GM23338 (cell line): ENCODE measurements at regions not wholly inside any gene's neighbourhood (a gene's known extent, or its start where the extent isn't known, plus 50 kb on each side); places are given as distances from the start of the nearest gene placed in this dataset.

Experiments used
- CREB1 ChIP-seq: fragments of 250-450 bp; sonication (Bioruptor Pico); IDR thresholded peaks from 2 replicates; pipeline ENCODE4 v1.5.0; 2020; ENCODE audit warnings: low read depth, mild to moderate bottlenecking, moderate library complexity
- ETS1 ChIP-seq: IDR thresholded peaks from 2 replicates; pipeline ENCODE4 v1.6.1; 2016; ENCODE audit warnings: antibody characterized with exemption
- EZH2 ChIP-seq: fragments of 200-600 bp; sonication (generic); IDR thresholded peaks from one replicate; pipeline ENCODE4 v1.8.0; 2017; ENCODE audit warnings: antibody characterized with exemption, mild to moderate bottlenecking, low read depth; ENCODE audit not compliant: unreplicated experiment
- EZH2phosphoT487 ChIP-seq: fragments of 200-600 bp; sonication (generic); IDR thresholded peaks from one replicate; pipeline ENCODE4 v1.8.1; 2018; ENCODE audit warnings: antibody characterized with exemption; ENCODE audit not compliant: unreplicated experiment
- JUNB ChIP-seq: IDR thresholded peaks from one replicate; pipeline ENCODE4 v1.6.1; 2016; ENCODE audit warnings: antibody characterized with exemption; ENCODE audit not compliant: unreplicated experiment
- NANOG ChIP-seq: IDR thresholded peaks from 2 replicates; pipeline ENCODE4 v1.6.1; 2016; ENCODE audit warnings: antibody characterized with exemption, borderline replicate concordance
- POLR2AphosphoS5 ChIP-seq: IDR thresholded peaks from 2 replicates; pipeline ENCODE4 v1.6.1; 2016; ENCODE audit warnings: antibody characterized with exemption, low read depth
- STAT1 ChIP-seq: IDR thresholded peaks from one replicate; pipeline ENCODE4 v1.6.1; 2016; ENCODE audit warnings: antibody characterized with exemption; ENCODE audit not compliant: unreplicated experiment
- ZNF114 ChIP-seq: fragments of 250-450 bp; sonication (Bioruptor Pico); IDR thresholded peaks from 2 replicates; pipeline ENCODE4 v1.5.0; 2020; ENCODE audit warnings: mild to moderate bottlenecking, moderate library complexity
- ZNF331 ChIP-seq: fragments of 250-450 bp; sonication (Bioruptor Pico); IDR thresholded peaks from 2 replicates; pipeline ENCODE4 v1.5.0; 2020; ENCODE audit warnings: low read depth, mild to moderate bottlenecking, moderate library complexity
- ZNF462 ChIP-seq: fragments of 250-450 bp; sonication (Bioruptor Pico); IDR thresholded peaks from 2 replicates; pipeline ENCODE4 v1.5.0; 2020; ENCODE audit warnings: mild to moderate bottlenecking, moderate library complexity
- TF ChIP-seq, protein P1 (sequence below), 2 experiments: fragments of 200-600 bp in 1 of 2; sonication (generic) in 1 of 2; conservative IDR thresholded peaks; 2 replicates each; pipeline versions ENCODE4 v1.5.1 to v1.6.1; 2016 to 2017; ENCODE audit warnings: antibody characterized with exemption in 2 of 2, low read depth in 2 of 2, mild to moderate bottlenecking in 2 of 2, moderate library complexity in 1 of 2
- TF ChIP-seq, protein P2 (sequence below): IDR thresholded peaks from one replicate; pipeline ENCODE4 v1.6.1; 2018; ENCODE audit warnings: antibody characterized with exemption; ENCODE audit not compliant: unreplicated experiment

DNA sequence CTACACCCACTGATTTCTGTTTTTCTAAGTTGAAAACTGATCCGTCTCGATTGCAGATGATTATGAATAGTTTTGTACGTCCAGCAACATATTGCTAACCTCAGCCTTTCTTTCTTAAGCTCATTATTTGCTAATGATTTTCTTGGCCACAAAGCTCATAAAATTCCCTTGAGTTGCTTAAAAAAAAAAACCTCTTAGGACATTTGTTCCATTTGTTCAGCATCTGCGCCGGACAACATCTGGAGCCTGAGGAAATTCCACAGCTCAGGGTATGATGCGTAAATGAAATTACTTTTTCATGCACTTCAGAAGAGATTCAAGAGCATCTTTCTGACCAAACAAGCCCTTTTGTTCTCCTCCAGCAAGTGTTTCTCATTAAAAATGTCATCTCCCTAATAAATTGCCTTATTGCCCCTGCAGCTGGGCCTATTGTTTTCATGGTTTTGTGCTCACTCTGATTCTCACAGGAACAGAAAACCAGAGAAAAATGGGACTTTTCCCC is 249.1 kb upstream of the MCTP2 start:
- TF ChIP-seq POLR2AphosphoS5, result no peak
- TF ChIP-seq, protein P1, sequence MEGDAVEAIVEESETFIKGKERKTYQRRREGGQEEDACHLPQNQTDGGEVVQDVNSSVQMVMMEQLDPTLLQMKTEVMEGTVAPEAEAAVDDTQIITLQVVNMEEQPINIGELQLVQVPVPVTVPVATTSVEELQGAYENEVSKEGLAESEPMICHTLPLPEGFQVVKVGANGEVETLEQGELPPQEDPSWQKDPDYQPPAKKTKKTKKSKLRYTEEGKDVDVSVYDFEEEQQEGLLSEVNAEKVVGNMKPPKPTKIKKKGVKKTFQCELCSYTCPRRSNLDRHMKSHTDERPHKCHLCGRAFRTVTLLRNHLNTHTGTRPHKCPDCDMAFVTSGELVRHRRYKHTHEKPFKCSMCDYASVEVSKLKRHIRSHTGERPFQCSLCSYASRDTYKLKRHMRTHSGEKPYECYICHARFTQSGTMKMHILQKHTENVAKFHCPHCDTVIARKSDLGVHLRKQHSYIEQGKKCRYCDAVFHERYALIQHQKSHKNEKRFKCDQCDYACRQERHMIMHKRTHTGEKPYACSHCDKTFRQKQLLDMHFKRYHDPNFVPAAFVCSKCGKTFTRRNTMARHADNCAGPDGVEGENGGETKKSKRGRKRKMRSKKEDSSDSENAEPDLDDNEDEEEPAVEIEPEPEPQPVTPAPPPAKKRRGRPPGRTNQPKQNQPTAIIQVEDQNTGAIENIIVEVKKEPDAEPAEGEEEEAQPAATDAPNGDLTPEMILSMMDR (conservative IDR thresholded peaks at IDR 0.05; ENCODE audit: low read depth in 2 of 2), result no peak
- TF ChIP-seq, protein P2, sequence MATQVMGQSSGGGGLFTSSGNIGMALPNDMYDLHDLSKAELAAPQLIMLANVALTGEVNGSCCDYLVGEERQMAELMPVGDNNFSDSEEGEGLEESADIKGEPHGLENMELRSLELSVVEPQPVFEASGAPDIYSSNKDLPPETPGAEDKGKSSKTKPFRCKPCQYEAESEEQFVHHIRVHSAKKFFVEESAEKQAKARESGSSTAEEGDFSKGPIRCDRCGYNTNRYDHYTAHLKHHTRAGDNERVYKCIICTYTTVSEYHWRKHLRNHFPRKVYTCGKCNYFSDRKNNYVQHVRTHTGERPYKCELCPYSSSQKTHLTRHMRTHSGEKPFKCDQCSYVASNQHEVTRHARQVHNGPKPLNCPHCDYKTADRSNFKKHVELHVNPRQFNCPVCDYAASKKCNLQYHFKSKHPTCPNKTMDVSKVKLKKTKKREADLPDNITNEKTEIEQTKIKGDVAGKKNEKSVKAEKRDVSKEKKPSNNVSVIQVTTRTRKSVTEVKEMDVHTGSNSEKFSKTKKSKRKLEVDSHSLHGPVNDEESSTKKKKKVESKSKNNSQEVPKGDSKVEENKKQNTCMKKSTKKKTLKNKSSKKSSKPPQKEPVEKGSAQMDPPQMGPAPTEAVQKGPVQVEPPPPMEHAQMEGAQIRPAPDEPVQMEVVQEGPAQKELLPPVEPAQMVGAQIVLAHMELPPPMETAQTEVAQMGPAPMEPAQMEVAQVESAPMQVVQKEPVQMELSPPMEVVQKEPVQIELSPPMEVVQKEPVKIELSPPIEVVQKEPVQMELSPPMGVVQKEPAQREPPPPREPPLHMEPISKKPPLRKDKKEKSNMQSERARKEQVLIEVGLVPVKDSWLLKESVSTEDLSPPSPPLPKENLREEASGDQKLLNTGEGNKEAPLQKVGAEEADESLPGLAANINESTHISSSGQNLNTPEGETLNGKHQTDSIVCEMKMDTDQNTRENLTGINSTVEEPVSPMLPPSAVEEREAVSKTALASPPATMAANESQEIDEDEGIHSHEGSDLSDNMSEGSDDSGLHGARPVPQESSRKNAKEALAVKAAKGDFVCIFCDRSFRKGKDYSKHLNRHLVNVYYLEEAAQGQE, result no peak
- TF ChIP-seq NANOG, result no peak
- no peak for TF ChIP-seq ETS1
- TF ChIP-seq EZH2phosphoT487, result no peak
- no peak for TF ChIP-seq CREB1 (CRISPR knock-in tag)
- no peak for TF ChIP-seq EZH2
- no peak for TF ChIP-seq JUNB
- no peak for TF ChIP-seq ZNF114 (CRISPR knock-in tag)
- TF ChIP-seq STAT1, result no peak
- no peak for TF ChIP-seq ZNF462 (CRISPR knock-in tag)
- TF ChIP-seq ZNF331 (CRISPR knock-in tag), result no peak
